Liver (tissue), 3 donors: ENCODE measurements at regions not wholly inside any gene's neighbourhood (a gene's known extent, or its start where the extent isn't known, plus 50 kb on each side); places are given as distances from the start of the nearest gene placed in this dataset.

ENCODE experiments used
- EGR1 ChIP-seq, 2 donors: IDR thresholded peaks; 2 replicates each; pipeline ENCODE4 v1.6.1; 2016 to 2018; ENCODE audit warnings: antibody characterized with exemption in 2 of 2, low read depth in 2 of 2
- FOXA1 ChIP-seq: IDR thresholded peaks from 2 replicates; pipeline ENCODE4 v1.6.1; 2016; ENCODE audit warnings: antibody characterized with exemption
- GABPA ChIP-seq, 2 donors: IDR thresholded peaks in 1 of 2; conservative IDR thresholded peaks in 1 of 2; 2 replicates each; pipeline ENCODE4 v1.6.1; 2016; ENCODE audit warnings: antibody characterized with exemption in 2 of 2, mild to moderate bottlenecking in 1 of 2, moderate library complexity in 1 of 2
- MAX ChIP-seq: IDR thresholded peaks from 2 replicates; pipeline ENCODE4 v1.6.1; 2016; ENCODE audit warnings: antibody characterized with exemption
- REST ChIP-seq: IDR thresholded peaks from 2 replicates; pipeline ENCODE4 v1.6.1; 2016; ENCODE audit warnings: antibody characterized with exemption, mild to moderate bottlenecking
- RXRA ChIP-seq, 2 donors: IDR thresholded peaks; 2 replicates each; pipeline ENCODE4 v1.6.1; 2017 to 2018; ENCODE audit warnings: antibody characterized with exemption in 2 of 2, mild to moderate bottlenecking in 1 of 2
- SP1 ChIP-seq: IDR thresholded peaks from 2 replicates; pipeline ENCODE4 v1.6.1; 2018; ENCODE audit warnings: antibody characterized with exemption, mild to moderate bottlenecking
- TF ChIP-seq, protein P1 (sequence below): fragments of 150-350 bp; IDR thresholded peaks from 2 replicates; pipeline ENCODE4 v1.5.1; 2017; ENCODE audit warnings: improper control_type of control experiment, low read depth, low read length; ENCODE audit not compliant: missing input control
- donor health status: healthy.
- donor health status: healthy.

DNA sequence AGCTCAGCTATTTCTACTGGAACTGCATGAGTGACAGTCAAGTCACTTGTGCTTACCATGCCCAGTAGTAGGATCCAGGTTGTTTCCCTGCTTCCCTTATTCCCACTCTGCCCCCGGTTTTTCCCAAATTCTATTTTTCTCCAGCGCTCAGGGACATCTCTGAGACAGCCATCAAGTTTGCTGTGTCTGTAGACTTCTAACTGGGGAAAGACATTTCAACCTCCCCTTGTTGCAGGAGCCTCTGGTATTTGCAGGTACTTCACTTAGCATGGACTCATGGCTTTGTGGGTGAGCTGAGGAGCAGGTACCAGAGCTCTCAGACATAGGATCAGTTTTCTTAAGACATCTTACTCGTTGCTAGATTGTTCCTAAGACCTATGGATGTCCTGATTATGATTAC, 801.6 kb upstream of the RBFOX1 start:
- TF ChIP-seq REST (no peak), SP1 (no peak), EGR1 (IDR thresholded peaks at IDR 0.05; ENCODE audit: low read depth in 2 of 2) (no peak), FOXA1 (no peak), RXRA (IDR thresholded peaks at IDR 0.05) (no peak), MAX (no peak), GABPA (IDR thresholded peaks at IDR 0.05 in 1 of 2, conservative IDR thresholded peaks at IDR 0.05 in 1 of 2) (no peak)
- TF ChIP-seq, protein P1, sequence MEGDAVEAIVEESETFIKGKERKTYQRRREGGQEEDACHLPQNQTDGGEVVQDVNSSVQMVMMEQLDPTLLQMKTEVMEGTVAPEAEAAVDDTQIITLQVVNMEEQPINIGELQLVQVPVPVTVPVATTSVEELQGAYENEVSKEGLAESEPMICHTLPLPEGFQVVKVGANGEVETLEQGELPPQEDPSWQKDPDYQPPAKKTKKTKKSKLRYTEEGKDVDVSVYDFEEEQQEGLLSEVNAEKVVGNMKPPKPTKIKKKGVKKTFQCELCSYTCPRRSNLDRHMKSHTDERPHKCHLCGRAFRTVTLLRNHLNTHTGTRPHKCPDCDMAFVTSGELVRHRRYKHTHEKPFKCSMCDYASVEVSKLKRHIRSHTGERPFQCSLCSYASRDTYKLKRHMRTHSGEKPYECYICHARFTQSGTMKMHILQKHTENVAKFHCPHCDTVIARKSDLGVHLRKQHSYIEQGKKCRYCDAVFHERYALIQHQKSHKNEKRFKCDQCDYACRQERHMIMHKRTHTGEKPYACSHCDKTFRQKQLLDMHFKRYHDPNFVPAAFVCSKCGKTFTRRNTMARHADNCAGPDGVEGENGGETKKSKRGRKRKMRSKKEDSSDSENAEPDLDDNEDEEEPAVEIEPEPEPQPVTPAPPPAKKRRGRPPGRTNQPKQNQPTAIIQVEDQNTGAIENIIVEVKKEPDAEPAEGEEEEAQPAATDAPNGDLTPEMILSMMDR: no peak
